GM18505 (cell line): ENCODE measurements at regions not wholly inside any gene's neighbourhood (a gene's known extent, or its start where the extent isn't known, plus 50 kb on each side); places are given as distances from the start of the nearest gene placed in this dataset.
A peak's percentile ranks its signal among the peaks of the same experiment; 100 is the strongest.
"Not testable (repeated sequence)": the region's sequence is repeated elsewhere in the genome, so short reads cannot be mapped to it uniquely, and the experiment has no call there.

Source experiments
- ATAC-seq: cut with Tn5 transposase; IDR thresholded peaks from one replicate; pipeline ENCODE4 v1.9.1; 2021; ENCODE audit not compliant: unreplicated experiment
- POLR2A ChIP-seq: IDR thresholded peaks from 4 replicates; pipeline ENCODE4 v1.6.1; 2011; ENCODE audit warnings: borderline replicate concordance; ENCODE audit not compliant: insufficient read depth, insufficient read length; ENCODE audit errors: extremely low read depth

DNA sequence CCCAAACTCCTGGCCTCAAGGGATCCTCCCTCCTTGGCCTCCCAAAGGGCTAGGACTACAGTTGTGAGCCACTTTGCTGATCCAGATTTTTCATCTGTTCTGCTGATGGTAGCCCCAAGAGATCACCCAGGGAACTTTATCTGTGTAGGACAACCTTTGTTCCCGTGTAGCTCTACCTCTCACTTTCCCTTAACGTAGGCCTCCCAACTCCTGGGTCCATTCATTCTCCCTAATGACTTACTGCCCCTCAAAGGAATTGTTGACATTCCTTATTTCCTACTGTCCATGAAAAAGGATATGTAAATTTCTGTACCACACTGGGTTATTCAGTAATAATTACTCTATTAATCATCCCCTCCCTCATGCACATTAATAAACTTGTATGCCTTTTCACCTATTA lies 51.0 kb upstream of the PHF24 start:
- TF ChIP-seq POLR2A = no peak
- no peak for ATAC-seq

DNA sequence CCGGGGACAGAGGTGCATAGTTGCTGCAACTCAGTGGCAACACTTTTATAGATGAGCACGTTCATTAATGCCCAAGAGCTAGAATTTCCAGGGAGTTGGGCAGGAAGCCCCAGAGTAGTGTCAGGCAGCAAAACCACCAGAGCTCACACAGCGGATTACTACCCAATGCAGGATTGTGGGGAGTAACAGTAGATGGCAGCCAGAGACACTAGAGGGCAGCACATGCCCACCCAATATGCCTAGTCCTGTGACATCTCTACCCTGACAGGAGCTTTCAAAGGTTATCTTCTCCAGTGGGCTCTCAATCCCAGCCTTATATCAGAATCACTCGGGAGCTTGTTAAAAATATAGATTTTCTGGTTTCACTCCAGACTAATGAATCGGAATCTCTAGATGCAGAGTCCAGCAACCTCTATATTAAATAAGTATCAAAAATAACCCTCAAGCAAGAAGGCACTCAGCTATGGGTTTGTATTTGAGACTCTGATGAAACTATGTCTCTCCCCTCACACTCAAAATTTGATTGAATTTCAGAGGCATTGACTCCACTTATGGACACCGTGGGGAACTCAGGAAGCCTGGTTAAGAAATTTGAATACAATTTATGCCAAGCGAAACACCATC lies 58.4 kb upstream of the PHF24 start:
- TF ChIP-seq POLR2A = no peak
- ATAC-seq = peak; percentile 83

DNA sequence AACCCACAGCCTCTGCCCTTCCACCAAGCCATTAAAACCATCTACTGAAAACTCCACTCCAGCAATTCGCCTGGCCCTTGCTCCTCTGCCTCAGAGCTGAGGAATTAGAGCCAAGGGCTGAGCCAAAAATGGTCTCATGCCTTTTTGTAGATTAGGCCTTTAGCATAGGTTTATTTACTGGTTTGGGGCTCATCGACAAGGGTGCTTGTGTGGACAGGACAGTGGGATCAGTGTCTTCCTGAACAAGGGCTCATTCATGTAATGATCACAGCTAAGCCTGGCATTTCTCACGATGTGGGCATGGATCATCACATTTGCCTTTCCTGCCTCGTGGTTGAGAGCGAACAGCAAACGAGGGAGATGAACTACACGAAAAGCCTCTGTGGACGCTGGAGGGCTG lies 59.2 kb upstream of the PHF24 start:
- no peak for ATAC-seq
- TF ChIP-seq POLR2A = no peak

DNA sequence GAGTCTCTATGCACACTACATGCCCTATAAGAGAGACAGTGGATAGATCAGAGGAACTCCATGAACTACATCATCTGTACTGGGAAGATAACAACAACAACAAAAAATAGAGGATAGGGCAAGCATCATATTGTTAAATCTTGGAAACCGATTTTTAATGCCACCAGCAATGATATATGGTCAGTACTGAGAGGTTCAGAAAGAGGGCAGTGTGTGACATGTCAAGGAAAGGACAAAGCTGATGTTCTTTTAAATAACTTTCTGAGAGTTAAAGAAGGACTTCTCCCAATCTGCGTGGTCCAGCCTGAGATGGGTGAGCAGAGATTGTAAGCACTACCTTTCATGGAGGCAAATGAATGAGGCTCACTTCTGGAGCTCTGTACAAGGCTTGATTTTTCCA lies 62.0 kb upstream of the PHF24 start:
- ATAC-seq = no peak
- TF ChIP-seq POLR2A = no peak

DNA sequence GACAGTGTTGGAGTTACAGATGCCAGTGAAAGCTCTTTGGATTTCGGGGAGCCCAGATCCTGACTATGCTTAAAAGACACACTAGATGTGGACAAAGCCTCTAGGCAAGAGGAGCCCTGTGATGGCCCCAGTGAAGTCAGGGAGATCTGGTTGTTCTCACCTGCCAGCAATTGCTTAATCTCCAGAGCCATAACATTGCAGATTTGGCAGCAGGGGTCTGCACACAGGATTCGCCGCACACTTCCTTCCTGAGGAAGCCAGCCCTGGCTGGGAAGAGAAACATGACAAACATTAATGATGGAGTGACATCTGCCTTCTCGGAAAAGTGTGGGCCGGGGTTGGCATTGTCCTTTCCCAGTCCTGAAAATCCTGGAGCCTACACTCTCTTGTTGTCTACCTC lies 65.2 kb upstream of the PHF24 start:
- no peak for ATAC-seq
- no peak for TF ChIP-seq POLR2A

DNA sequence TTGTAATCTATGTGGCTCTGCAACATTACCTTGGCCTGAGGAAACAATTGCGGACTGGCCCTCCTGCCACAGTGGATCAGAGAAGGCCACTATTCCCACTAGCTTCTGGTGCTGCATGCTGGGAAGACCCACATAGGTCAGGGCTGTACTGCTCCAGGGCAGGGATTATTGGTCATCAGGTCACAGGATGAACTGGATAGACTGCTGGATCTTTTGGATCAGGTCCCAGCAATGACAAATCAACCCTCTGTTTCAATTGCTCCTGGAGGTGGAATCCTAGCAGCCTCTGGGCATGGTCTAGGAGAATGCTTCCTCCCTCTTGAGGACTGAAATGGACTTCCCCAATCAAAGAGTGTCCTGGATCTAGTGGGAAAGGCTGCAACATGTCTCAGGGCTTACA lies 66.7 kb upstream of the PHF24 start:
- no peak for TF ChIP-seq POLR2A

DNA sequence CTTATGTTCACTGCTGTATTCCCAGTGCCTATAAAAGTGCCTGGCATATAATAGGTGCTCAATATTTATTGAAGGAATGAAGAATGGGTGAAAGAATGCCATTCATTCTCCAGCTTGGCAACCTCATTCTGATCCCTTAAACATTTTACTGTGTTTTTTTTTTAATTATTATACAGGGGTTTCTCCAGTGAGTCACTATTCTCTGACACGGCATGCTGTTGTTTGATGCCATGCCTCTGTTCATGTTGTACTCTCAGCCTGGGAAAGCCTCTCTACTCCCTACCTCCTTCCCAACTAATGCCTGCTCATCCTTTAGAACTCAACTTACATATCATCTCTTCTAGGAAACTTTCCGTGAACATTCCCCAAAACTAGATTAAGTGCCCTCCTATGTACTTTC lies 70.2 kb upstream of the PHF24 start:
- TF ChIP-seq POLR2A = no peak

More for the DNA sequence above, 66.7 kb upstream of the PHF24 start:
- no peak for ATAC-seq

DNA sequence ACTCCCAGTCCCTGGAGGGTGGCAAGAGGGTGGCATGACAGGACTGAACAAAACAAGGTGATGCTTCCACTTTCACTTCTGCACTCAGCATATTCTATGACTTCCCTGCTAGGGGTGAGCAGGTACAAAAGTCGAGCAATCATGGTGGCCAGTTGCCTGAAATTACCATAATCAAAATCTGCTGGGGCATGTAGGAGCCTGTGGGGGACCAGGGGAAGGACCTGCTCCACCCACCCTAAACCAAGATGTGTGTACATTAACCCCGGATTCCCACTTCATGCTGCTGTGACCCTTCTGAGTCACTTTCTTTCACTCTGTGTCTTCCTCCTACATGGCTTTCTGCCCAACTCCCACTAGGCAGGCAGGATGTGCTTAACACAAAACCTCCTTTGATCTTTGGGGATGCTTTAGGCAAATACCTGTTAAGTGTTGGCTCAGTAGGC lies 73.3 kb upstream of the PHF24 start:
- peak; percentile 41 for ATAC-seq
- TF ChIP-seq POLR2A = no peak

More for the DNA sequence above, 70.2 kb upstream of the PHF24 start:
- no peak for ATAC-seq

DNA sequence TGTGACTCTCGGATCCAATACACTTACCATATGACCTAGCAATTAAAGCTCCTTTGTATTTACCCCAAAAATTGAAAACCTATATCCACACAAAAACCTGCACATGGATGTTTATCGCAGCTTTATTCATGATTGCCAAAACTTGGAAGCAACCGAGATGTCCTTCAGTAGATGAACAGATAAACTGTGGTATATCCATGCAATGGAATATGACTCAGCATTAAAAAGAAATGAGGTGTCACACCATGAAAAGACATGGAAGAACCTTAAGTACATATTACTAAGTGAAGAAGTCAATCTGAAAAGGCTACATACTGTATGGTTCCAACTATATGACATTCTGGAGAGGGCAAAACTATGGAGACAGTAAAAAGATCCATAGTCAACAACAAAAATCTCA lies 82.0 kb upstream of the PHF24 start:
- TF ChIP-seq POLR2A = no peak
- ATAC-seq = no peak

DNA sequence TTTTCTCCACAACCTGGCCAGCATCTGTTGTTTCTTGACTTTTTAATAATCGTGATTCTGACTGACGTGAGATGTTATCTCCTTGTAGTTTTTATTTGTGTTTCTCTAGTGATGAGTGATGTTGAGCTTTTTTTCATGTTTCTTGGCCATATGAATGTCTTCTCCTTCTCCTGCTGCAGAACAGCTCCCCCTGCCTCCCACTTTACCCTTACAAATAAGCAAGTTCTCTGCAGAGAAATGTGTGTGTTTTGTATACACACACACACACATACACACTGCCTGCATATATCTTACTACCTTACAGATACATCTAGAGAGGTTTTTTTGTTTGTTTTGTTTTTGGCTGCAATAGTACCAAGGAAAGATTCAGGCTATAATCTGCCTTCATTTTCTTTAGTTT lies 88.7 kb upstream of the PHF24 start:
- no peak for ATAC-seq

DNA sequence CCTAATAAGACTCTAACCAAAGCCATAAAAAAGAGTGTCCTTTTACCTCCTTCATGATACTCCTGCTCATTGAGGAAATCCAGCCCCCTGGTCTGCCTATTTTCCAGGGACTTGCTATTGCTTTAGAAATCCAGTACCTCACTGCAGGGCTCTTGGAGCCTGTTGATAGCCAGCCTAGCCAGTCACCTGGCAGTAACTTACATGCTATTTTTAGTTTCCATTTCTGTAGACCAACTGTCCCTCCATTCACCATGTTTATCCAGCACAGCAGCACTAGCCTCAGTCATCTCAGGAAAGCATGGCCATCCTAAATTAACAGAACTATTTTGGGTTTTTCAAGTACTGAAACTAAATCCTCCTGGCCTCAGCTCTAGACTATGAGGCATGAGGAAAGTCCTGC lies 91.5 kb upstream of the PHF24 start:
- ATAC-seq = no peak
- no peak for TF ChIP-seq POLR2A

More for the DNA sequence above, 88.7 kb upstream of the PHF24 start:
- TF ChIP-seq POLR2A = no peak

DNA sequence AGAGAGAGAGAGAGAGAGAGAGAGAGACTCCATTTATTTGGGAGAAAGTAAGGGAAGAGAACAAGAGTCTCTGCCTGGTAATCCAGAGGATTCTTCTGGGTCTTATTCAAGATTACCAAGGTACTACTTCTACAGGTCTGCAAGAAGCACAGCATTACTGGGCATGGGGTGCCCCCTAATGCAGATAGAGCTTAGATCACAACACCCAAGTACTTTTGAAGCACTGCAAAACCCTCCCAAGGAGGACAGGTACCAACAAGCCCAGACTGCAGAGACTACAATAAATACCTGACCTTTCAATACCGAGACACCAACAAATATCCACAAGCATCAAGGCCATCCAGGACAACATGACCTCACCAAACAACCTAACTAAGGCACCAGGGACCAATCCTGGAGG lies 94.7 kb upstream of the PHF24 start:
- ATAC-seq = no peak
- no peak for TF ChIP-seq POLR2A

DNA sequence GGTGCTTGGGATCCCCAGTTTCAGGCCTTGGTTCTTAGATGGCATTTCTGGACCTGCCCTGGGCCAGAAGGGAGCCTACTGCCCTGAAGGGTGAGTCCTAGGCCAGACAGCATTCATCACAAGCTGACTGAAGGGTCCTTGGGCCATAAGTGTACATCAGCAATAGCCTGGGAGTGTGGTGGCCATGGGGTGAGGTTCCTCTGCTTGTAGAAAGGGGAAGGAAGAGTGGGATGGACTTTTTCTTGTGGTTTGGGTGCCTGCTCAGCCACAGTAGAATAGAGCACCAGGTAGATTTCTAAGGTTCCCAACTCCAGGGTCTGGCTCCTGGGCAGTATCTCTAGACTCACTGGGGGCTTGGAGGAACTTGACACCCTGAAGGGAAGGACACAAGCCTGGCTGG lies 95.2 kb upstream of the PHF24 start:
- no peak for TF ChIP-seq POLR2A

DNA sequence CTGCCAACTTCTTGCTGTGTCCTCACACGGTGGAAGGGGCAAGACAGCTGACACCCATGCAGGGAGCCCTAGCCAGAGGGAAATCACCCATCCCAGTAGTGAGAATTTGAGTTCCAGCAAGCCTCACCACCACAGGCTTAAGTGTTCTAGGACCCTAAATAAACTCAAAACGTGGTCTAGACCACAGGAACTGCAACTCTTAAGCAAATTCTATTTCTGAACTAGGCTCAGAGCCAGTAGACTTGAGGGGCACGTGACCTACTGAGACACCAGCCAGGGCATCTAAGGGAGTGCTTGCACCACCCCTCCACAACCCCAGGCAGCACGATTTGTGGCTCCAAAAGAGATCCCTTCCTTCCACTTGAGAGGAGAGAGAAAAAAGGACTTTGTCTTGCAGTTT lies 96.0 kb upstream of the PHF24 start:
- ATAC-seq = no peak
- no peak for TF ChIP-seq POLR2A

More for the DNA sequence above, 95.2 kb upstream of the PHF24 start:
- ATAC-seq = no peak

DNA sequence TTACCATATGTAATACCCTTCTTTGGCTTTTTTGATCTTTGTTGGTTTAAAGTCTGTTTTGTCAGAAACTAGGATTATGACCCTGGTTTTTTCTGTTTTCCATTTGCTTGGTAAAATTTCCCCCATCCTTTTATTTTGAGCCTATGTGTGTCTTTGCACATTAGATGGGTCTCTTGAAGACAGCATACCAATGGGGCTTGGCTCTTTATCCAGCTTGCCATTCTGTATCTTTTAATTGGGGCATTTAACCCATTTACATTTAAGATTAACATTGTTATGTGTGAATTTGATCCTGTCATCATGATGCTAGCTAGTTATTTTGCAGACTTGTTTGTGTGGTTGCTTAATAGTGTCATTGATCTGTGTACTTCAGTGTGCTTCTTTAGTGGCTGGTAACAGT lies 103.1 kb upstream of the PHF24 start:
- ATAC-seq = not testable (repeated sequence)
